ENCODE measurements at regions not wholly inside any gene's neighbourhood (a gene's known extent, or its start where the extent isn't known, plus 50 kb on each side); places are given as distances from the start of the nearest gene placed in this dataset.
A peak's percentile ranks its signal among the peaks of the same experiment; 100 is the strongest.
"Not testable (repeated sequence)": the region's sequence is repeated elsewhere in the genome, so short reads cannot be mapped to it uniquely, and the experiment has no call there.

DNA sequence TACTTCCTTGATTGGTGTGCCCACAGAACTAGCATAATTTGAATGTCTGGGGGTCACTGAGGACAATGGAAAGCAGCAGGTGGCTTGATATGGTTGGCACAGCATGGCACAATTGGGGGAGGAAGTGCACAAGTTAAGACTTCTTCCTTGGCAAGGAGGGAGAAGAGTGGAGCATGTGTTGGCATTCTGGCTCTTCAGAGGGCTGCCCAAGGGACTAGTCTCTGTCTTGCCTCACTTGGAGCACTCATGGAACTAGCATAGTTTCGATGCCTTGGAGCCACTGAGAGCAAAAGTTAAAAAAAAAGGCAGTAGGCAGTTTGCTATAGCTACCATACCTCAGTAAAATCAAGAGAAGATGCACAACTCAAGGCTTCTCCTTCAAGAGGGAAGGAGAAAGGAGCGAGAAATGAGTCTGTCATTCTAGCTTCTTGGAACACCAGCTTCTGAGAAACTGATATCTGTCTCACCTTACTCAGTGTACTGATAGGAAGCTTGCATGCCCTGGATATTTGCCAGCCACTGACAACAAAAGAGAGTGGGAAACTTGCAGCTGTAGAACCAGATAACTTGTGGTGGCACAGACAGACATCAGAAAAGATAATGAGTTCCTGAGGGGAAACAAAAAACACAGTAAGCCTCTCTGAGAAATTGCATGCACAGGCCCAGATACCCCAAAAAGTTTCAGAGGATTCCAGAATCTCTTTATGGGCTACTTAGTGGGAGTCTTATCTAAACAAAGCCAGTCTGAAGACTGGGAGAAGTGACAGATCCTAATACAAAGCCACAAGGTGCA is 207.5 kb upstream of the SAMSN1 start:
- no peak for DNase-seq

DNA sequence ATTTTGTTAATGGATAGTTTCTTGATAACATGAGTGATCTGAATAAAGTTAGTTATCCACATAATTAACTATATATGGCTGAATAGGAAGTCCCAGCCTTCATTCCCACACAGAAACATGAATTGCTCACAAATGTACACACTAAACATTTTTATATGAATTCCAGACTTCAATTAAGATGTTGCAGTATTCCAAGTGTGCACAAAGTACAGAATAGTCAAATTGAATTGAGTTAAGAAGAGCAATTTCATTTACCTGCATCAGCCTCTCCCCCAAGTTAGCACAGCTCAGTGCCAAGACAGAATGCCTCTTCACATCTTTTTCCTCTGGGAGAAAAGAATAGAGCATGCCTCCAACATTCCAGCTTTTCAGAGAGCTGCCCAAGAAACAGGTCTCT is 207.0 kb upstream of the SAMSN1 start:
- no peak for DNase-seq

DNA sequence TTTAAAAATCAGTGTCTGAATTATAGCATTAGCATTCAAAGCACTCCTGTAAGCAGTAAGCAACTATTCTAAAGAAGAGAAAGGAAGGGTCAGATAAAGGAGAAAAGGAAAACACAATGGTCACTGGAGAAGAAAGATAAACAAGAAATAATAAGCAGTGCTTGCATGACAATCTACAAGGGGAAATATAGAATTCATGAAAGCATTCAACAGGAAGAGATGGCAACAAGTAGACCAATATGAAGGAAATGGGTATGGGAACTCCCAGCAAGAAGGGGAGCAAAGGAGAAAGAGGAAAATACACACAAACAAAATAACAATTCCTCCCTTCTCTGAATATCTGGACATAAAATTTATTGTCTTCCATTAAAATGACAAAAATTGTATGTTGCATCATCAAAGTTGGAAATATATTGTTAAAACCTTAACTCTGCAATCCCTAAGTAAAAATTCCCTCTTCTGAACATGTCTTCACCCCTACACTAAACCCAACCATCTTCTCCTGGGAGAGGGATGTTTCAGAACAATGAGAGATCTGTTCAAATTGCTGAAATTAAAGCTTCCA is 206.3 kb upstream of the SAMSN1 start:
- no peak for DNase-seq

DNA sequence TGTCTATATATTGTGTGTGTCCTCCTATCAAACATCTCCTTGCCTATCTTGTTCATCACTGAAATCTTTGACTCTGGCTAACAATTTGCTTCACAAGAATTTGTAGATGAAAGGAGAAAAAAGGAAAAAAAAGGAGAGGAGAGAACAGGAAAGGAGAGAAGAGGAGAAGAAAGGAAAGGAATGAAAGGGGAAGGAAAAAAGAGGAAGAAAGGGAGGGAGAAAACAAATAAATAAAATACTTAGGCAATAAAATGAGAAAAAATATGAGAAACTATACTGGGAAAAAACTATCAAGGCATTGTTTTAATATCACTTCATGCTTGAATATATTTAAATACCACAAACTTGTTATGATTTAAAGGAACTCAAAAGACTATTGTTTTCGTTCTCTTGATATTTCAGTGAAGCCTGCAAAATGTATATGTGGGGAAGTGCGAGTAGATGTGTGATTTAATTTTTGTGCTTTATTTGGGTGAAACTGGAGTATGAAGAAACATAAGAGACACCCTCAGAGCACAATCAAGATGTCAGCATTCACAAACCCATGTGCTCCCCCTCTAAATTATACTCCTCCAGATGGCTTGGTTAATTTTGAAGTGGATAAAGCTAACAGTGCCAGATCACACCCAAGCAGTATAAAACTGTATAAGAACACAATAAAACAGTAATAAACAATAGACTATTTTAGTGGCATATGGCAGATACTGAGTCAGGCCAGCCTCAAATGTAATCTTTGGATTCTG is 205.7 kb upstream of the SAMSN1 start:
- no peak for DNase-seq

DNA sequence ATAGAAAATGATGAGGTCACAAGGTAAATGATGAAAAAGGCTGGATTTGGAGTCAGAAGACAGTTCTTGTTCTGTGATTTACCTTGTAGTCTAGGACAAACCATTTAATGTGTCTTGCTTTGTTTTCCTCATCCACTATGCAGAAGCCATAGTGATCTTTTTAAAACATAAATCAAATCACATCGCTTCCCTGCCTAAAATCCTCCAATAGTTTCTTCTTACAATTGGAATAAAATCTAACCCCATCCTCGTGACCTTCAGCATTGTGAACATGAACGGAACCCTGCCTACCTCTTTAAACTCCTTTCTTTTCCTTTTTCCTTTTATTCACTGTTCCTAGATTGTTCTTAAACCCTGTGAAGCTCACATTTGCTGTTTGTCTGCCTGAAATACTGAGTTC is 204.9 kb upstream of the SAMSN1 start:
- no peak for DNase-seq

DNA sequence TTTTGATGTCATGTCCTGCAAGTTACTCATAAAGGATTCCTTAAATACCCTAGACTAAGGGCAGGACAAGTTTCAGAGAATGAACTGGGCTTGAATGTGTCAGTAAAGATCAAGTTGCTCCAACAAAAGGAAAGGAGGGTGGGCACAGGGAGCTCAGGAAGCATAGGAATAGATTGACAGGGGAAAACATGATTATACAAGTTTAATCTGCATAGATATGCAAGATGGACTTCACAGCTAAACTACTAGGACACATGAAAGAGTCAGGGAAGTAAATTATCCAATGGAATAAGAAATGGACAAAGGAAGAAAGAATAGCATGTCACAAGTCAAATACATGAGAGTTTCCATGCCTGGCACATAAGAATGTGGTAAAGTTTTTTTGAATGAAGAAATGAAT is 203.9 kb upstream of the SAMSN1 start:
- DNase-seq = no peak

DNA sequence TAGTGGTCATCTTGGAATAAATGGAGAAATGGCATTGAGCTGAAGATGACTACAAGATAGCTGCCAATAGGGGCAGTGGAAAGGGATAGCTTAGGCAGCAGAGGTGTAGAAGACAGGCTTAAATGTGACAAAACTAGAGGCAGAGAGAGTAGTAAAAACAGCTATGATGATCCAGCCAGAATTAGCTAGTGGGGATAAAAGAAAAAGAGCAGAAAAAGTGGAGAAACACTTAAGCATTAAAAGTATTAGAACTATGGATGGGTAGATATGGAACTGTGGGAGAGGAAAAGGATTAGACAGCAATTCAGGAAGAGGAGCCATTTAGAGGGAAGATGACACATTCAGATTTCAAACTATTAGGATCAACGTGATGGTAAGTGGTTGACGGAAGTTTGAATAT is 202.5 kb upstream of the SAMSN1 start:
- no peak for DNase-seq

DNA sequence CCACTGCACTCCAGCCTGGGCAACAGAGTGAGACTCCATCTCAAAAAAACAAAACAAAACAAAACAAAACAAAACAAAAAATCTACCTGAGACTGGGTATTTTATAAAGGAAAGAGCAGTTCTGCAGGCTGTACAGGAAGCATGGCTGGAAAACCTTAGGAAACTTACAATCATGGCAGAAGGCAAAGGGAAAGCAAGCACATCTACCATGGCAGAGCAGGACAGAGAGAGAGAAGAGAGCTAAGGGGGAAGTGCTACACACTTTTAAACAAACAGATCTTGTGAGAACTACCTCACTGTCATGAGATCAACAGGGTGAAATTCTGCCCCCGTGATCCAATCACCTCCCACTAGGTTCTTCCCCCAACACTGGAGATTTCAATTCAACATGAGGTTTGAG is 198.3 kb upstream of the SAMSN1 start:
- DNase-seq = no peak

DNA sequence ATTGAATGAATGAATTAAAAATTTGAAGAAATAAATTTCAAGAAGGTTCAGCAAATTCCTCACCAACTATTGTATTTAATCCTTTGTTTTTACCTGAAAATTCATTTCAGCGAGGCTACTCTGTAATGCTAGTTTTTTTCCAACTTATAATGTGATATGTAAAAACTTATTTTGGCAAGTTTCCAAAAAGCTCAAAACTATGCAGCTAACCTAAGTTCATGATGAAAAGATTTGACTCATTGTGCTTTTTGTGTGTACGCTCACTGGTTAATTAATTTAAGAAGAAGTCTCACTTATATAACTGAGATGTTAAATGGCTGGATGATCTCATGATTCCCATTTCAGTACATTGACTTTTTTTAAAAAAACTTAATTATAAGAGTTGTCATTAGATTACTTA is 196.0 kb upstream of the SAMSN1 start:
- no peak for DNase-seq

DNA sequence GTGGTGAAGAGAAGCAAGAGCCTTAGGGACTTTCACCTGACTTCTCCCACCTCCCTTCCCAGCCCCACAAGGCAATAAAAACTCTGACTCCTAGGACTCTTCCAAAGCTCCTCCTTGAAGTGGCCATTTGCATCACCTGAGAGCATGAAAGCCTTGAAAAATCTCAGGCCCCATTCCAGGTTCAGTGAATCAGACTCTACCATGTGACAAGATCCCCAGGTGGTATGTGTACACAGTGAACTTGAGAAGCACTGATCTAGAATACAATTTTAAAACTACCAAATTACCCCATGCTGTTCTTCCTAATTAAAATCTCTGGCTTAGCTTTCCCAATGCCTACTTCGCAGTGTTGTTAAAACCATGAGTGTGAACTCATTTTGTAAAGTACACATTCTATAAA is 195.1 kb upstream of the SAMSN1 start:
- DNase-seq = no peak

DNA sequence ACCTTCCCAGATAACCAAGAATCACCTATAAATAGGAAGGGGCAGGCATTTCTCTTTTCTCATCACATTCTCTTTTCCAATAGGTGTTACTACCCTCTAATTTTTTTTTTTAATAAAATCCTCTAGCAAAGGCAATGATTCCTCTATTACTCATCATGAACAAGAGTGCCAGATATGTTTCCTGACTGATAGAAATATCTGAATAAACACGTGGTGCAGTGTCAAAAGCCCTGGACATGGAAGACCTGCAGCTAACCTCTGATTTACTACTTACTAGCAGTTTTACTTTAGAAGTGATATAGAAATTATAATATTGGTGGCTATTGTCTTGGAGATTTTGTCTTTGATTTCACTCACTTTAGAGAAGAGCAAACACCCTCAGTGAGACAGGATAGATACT is 194.6 kb upstream of the SAMSN1 start:
- DNase-seq = no peak

DNA sequence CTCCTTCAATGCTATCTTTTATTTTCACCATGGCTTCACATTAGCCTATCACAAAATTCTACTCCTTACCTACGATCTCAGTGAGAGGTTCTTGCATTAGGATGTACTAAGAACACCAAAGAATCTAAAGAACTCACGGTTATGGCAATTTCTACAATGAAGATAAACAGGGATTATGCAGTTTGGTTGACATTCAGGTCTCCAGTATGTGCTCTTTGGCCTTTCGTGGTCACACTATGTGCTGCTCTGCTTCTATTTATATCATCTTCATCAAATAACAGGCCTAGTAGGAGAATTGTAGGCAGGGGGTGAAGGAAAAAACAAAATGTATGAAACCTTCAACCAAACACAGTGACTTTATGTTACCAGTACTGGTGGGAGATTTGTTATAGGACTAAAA is 194.0 kb upstream of the SAMSN1 start:
- DNase-seq = no peak

DNA sequence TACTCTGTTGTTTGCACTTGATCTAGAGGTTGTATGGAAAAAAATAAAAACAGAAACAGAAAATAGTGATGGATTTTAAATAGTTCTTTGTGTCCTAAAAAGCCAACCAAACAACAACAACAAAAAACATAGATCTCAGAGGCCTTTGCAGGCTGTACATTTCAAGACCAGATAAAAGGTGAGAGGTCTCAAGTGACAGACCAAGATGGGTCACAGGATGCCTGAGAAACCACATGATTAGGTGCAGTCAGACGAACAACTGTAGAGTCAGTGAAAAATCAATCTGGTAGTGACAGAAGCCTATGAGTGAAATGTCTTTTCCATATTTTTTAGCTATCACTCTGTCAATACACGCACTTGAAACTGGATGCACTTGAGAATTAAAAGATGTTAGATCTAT is 193.5 kb upstream of the SAMSN1 start:
- no peak for DNase-seq

DNA sequence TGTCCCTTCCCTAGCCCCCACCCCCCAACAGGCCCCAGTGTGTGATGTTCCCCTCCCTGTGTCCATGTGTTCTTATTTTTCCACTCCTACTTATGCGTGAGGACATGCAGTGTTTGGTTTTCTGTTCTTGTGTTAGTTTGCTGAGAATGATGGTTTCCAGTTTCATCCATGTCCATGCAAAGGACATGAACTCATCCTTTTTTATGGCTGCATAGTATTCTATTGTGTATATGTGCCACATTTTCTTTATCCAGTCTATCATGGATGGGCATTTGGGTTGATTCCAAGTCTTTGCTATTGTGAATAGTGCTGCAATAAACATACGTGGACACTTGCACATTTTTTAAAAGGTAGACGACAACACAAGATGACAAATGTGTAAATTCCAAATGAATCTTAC is 192.5 kb upstream of the SAMSN1 start:
- not testable (repeated sequence) for DNase-seq

DNA sequence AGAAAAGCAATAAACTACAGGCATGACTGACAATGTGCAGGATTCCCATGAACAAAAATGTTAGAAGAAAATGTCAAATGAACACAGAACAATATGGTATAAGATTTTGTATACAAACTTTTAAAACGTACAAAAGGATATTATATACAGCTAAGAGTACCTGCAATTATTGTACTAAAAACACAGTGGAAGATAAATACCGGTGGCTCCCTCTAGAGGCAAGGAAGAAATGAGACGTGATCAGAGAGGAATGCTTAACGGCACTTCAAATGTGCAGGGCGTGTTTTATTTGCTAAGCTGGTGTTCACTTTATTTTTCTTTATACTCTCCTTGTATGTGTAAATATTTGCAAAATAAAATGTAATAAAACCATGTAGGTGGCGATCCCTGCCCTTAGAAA is 191.8 kb upstream of the SAMSN1 start:
- DNase-seq = peak; percentile 0

DNA sequence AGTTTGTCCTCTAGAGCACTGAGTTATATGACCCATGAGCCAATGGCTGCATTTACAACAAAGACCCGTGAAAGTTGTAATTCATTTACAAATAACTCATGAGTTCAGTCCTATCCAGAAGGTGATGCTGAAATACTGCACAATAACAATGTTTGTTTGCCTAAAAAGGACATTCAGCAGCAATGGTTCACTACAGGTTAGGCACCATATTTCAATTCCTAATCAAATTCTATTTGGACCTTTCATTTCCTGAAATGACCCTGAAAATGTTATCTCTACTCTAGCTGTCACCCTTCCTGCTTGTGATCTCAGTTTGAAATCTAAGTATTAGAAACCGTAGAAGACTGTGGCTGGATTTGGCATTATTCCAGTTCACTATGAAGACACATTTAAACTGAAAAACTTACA is 191.2 kb upstream of the SAMSN1 start:
- DNase-seq = no peak

DNA sequence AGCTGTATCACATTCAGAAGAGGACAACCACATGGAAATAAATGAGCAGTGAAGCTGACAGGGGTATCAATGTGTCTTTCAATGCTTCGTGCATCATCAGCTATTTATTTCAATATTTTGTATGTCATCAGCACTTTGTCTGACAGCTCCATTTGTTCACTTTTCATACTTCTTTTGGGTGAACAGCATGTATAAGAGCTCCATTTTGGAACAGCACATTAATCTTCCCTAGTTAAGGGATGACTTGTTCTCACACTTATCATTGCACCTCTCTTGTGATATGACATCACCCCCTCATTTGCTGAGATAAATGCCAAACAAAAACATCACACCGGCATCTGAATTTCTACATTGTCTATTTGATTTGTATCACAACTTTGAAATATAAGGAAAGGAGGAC is 190.6 kb upstream of the SAMSN1 start:
- no peak for DNase-seq

DNA sequence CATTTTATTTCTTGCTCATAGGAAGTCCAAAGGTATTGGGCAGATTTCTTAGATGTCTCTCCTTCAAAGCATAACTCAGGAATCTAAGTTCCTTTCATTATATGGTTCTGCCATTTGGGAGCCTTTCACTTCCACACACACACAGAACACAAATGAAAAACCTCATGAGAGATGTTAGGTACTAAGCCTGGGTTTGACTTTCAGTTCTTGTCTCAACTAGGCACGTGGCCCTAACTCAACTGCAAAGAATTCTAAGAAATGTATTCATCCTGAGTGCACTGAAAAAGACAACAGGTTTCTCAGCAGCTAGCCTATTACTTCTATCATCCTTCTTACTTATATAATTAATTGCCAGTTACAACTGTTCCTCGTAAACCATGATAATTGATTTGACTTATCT is 190.0 kb upstream of the SAMSN1 start:
- DNase-seq = no peak

DNA sequence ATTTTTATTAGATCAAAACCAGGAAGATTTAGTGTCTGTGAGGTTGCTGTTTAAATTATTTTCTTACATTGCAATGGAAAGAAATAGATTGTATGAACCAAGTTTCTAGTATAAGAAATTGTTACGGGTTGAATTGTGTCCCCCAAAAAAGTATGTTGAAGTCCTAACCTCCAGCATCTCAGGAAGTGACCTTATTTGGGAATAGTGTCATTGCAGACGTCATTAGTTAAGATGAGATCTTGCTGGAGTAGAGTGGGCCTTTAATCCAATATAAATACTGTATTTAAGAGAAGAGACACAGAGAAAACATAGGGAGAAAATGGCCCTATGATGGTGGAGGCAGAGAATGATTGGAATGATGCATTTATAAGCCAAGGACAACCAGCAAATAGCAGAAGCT is 188.7 kb upstream of the SAMSN1 start:
- no peak for DNase-seq

DNA sequence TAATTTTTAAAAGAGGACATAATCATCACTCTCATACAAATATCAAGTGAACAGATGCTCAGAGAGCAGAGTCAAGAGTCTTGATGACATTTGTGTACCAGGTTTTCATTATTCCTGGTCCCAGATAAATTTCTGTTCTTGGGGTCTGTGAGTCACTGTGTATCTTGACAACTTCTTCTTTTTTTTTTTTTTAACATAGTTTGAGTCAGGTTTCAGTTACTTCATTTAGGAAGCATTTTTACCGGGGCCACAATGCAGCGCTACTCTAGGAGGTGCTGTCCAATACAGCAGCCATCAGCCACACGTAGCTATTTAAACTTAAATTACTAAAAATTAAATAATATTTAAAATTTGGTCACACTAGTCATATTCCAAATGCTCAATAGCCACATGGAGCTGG is 188.1 kb upstream of the SAMSN1 start:
- no peak for DNase-seq

DNA sequence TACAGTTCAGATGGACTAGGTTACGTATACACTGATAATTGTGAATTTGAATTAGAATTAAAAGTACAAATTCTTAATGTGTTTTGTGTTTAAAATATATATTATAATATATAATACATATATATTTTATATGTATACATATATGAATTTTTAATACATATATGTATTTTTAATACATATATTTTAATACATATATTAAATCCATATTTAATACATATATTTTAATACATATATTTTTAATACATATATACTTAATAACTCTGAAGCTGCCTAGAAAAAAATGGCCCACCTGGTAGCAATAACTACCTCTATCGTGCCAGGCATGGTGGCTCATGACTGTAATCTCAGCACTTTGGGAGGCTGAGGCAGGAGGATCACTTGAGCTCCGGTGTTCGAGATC is 179.1 kb upstream of the SAMSN1 start:
- DNase-seq = no peak

DNA sequence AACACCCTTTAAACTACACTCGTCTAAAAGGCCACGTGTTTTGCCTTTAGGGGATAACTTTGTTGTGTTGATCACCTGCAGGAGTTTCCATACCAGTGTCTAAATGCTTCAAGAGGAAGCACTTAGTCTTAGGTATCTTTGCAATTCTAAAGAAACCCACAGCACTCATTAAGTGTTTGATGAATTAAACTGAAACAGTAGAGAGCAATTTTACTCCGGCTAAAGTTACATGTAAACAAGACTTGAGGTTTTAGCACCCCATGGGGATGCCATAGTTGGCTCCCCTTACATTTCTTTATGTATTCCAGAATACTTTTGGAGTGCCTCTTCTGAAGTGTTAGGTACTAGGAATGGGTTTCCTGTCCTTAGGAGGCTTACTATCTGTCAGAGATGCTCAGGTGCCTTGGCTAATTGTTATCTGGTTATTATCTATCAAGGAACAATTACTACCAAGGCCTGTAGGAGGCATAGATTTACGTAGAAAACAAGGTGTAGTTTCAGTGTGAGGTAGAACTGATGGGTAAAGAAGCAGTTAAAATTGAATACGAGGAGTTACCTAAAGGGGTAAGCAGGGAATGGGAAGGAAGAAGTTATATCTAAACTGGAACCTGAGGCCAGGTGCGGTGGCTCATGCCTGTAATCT is 176.8 kb upstream of the SAMSN1 start:
- no peak for DNase-seq

DNA sequence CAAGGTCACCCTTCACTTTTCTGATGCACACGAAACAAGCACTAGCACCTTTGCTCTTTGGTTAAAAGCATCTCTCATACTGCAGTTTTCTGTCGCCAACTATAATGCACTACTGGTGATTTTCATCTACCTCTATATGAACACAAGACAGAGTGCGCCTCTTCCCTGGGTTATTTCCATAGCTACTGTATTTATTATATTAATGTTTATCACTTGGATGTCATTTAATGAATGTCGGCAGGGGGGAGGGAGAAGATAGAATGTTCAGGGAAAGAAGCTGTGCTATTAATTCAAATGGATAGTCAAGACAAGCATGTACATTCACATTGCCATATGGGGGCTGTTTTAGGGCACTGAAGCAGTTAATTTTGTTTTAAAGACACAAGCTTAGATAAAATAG is 174.1 kb upstream of the SAMSN1 start:
- DNase-seq = no peak

DNA sequence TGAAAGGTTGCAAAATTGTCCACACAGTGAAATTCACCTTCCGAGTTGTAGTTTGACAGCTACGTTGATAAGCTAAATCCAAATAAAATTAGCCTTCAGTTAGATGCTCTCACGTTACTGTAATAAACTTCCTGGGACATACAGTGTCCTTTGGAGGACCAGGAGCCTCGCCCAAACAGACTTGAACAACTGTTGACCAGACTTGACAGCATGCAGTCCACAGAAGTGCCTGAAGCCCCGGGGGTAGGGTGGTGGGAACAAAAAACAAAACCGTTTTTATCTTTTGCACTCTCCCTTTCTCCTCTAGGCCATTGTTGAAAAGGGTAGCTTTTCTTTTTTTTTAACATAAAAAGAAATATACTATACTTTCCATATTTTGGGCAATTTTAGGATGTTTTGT is 172.8 kb upstream of the SAMSN1 start:
- no peak for DNase-seq
